ENCODE measurements at regions not wholly inside any gene's neighbourhood (a gene's known extent, or its start where the extent isn't known, plus 50 kb on each side); places are given as distances from the start of the nearest gene placed in this dataset.

GRCh38 chr13:95463531-95463930 lies 89.0 kb upstream of the CLDN10 start:
- peaks cover 21% of the 10 kb centered on the region; the same call in 1 of the 2 replicates for H3K9me3 ChIP-seq (ENCODE audit: insufficient read depth, low read length)
- no peaks in the 10 kb centered on the region for H3K4me1 ChIP-seq (ENCODE audit: insufficient read depth, insufficient read length)
- no peak overlapping the region for H3K9ac ChIP-seq (ENCODE audit: insufficient read length, low read depth)
- no peaks in the 10 kb centered on the region for H3K36me3 ChIP-seq (ENCODE audit: insufficient read depth, insufficient read length, low read length)
- H3K4me3 ChIP-seq (ENCODE audit: insufficient read length, low read depth): no peak overlapping the region
- no peaks in the 10 kb centered on the region for H3K27me3 ChIP-seq (ENCODE audit: insufficient read depth, insufficient read length)
- TF ChIP-seq SUZ12 (IDR thresholded peaks at IDR 0.05; ENCODE audit: extremely low read depth, insufficient read depth, insufficient read length) (no peak), YY1 (IDR thresholded peaks at IDR 0.05; ENCODE audit: insufficient read depth, insufficient read length) (no peak), ZNF274 (IDR thresholded peaks at IDR 0.05; ENCODE audit: low read depth, low read length) (no peak)
- no peak for DNase-seq (ENCODE audit: low read depth, low spot score)

- H3K4me3 ChIP-seq (ENCODE audit: insufficient read length, low read depth): no peak overlapping the region
- no peak for TF ChIP-seq ZNF274 (IDR thresholded peaks at IDR 0.05; ENCODE audit: low read depth, low read length)
- no peak for TF ChIP-seq YY1 (IDR thresholded peaks at IDR 0.05; ENCODE audit: insufficient read depth, insufficient read length)
- TF ChIP-seq SUZ12 (IDR thresholded peaks at IDR 0.05; ENCODE audit: extremely low read depth, insufficient read depth, insufficient read length): no peak
- H3K9me3 ChIP-seq (ENCODE audit: insufficient read depth, low read length): no peaks in the 10 kb centered on the region
Measured at GRCh38 chr13:95470574-95471366, 81.8 kb upstream of the CLDN10 start.

GRCh38 chr13:95471960-95472359 lies 80.6 kb upstream of the CLDN10 start:
- TF ChIP-seq SUZ12 (IDR thresholded peaks at IDR 0.05; ENCODE audit: extremely low read depth, insufficient read depth, insufficient read length) (no peak), ZNF274 (IDR thresholded peaks at IDR 0.05; ENCODE audit: low read depth, low read length) (no peak), YY1 (IDR thresholded peaks at IDR 0.05; ENCODE audit: insufficient read depth, insufficient read length) (no peak)

More at GRCh38 chr13:95470574-95471366, 81.8 kb upstream of the CLDN10 start:
- Histone ChIP-seq H3K36me3 (ENCODE audit: insufficient read depth, insufficient read length, low read length) (no peaks in the 10 kb centered on the region), H3K4me1 (ENCODE audit: insufficient read depth, insufficient read length) (peaks cover 7% of the 10 kb centered on the region), H3K9ac (ENCODE audit: insufficient read length, low read depth) (no peak overlapping the region), H3K27me3 (ENCODE audit: insufficient read depth, insufficient read length) (no peaks in the 10 kb centered on the region)
- no peak for DNase-seq (ENCODE audit: low read depth, low spot score)

GRCh38 chr13:95474992-95475391 lies 77.5 kb upstream of the CLDN10 start:
- no peak for TF ChIP-seq SUZ12 (IDR thresholded peaks at IDR 0.05; ENCODE audit: extremely low read depth, insufficient read depth, insufficient read length)
- DNase-seq (ENCODE audit: low read depth, low spot score): no peak
- Histone ChIP-seq H3K36me3 (ENCODE audit: insufficient read depth, insufficient read length, low read length) (no peaks in the 10 kb centered on the region), H3K9me3 (ENCODE audit: insufficient read depth, low read length) (no peaks in the 10 kb centered on the region), H3K4me3 (ENCODE audit: insufficient read length, low read depth) (no peak overlapping the region), H3K27me3 (ENCODE audit: insufficient read depth, insufficient read length) (no peaks in the 10 kb centered on the region), H3K9ac (ENCODE audit: insufficient read length, low read depth) (no peak overlapping the region), H3K4me1 (ENCODE audit: insufficient read depth, insufficient read length) (peaks cover 7% of the 10 kb centered on the region)

More at GRCh38 chr13:95471960-95472359, 80.6 kb upstream of the CLDN10 start:
- Histone ChIP-seq H3K4me3 (ENCODE audit: insufficient read length, low read depth) (no peak overlapping the region), H3K4me1 (ENCODE audit: insufficient read depth, insufficient read length) (peaks cover 7% of the 10 kb centered on the region), H3K9me3 (ENCODE audit: insufficient read depth, low read length) (no peaks in the 10 kb centered on the region), H3K27me3 (ENCODE audit: insufficient read depth, insufficient read length) (no peaks in the 10 kb centered on the region), H3K36me3 (ENCODE audit: insufficient read depth, insufficient read length, low read length) (no peaks in the 10 kb centered on the region), H3K9ac (ENCODE audit: insufficient read length, low read depth) (no peak overlapping the region)
- DNase-seq (ENCODE audit: low read depth, low spot score): no peak

- no peak for DNase-seq (ENCODE audit: low read depth, low spot score)
- H3K4me1 ChIP-seq (ENCODE audit: insufficient read depth, insufficient read length): peaks cover 3% of the 10 kb centered on the region
- no peaks in the 10 kb centered on the region for H3K27me3 ChIP-seq (ENCODE audit: insufficient read depth, insufficient read length)
- no peak overlapping the region for H3K4me3 ChIP-seq (ENCODE audit: insufficient read length, low read depth)
- H3K36me3 ChIP-seq (ENCODE audit: insufficient read depth, insufficient read length, low read length): no peaks in the 10 kb centered on the region
- no peak overlapping the region for H3K9ac ChIP-seq (ENCODE audit: insufficient read length, low read depth)
- H3K9me3 ChIP-seq (ENCODE audit: insufficient read depth, low read length): no peaks in the 10 kb centered on the region
- TF ChIP-seq SUZ12 (IDR thresholded peaks at IDR 0.05; ENCODE audit: extremely low read depth, insufficient read depth, insufficient read length) (no peak), ZNF274 (IDR thresholded peaks at IDR 0.05; ENCODE audit: low read depth, low read length) (no peak), YY1 (IDR thresholded peaks at IDR 0.05; ENCODE audit: insufficient read depth, insufficient read length) (no peak)
Measured at GRCh38 chr13:95477187-95477586, 75.3 kb upstream of the CLDN10 start.

GRCh38 chr13:95479731-95480130 lies 72.8 kb upstream of the CLDN10 start:
- H3K4me1 ChIP-seq (ENCODE audit: insufficient read depth, insufficient read length): peaks cover 3% of the 10 kb centered on the region
- H3K9ac ChIP-seq (ENCODE audit: insufficient read length, low read depth): no peak overlapping the region
- DNase-seq (ENCODE audit: low read depth, low spot score): no peak
- no peaks in the 10 kb centered on the region for H3K9me3 ChIP-seq (ENCODE audit: insufficient read depth, low read length)
- no peak for TF ChIP-seq SUZ12 (IDR thresholded peaks at IDR 0.05; ENCODE audit: extremely low read depth, insufficient read depth, insufficient read length)
- no peak for TF ChIP-seq ZNF274 (IDR thresholded peaks at IDR 0.05; ENCODE audit: low read depth, low read length)
- no peak for TF ChIP-seq YY1 (IDR thresholded peaks at IDR 0.05; ENCODE audit: insufficient read depth, insufficient read length)
- no peaks in the 10 kb centered on the region for H3K36me3 ChIP-seq (ENCODE audit: insufficient read depth, insufficient read length, low read length)
- H3K4me3 ChIP-seq (ENCODE audit: insufficient read length, low read depth): no peak overlapping the region
- H3K27me3 ChIP-seq (ENCODE audit: insufficient read depth, insufficient read length): no peaks in the 10 kb centered on the region

- TF ChIP-seq SUZ12 (IDR thresholded peaks at IDR 0.05; ENCODE audit: extremely low read depth, insufficient read depth, insufficient read length) (no peak), YY1 (IDR thresholded peaks at IDR 0.05; ENCODE audit: insufficient read depth, insufficient read length) (no peak), ZNF274 (IDR thresholded peaks at IDR 0.05; ENCODE audit: low read depth, low read length) (no peak)
- Histone ChIP-seq H3K9ac (ENCODE audit: insufficient read length, low read depth) (no peak overlapping the region), H3K36me3 (ENCODE audit: insufficient read depth, insufficient read length, low read length) (no peaks in the 10 kb centered on the region), H3K4me3 (ENCODE audit: insufficient read length, low read depth) (no peak overlapping the region), H3K27me3 (ENCODE audit: insufficient read depth, insufficient read length) (no peaks in the 10 kb centered on the region), H3K4me1 (ENCODE audit: insufficient read depth, insufficient read length) (no peaks in the 10 kb centered on the region), H3K9me3 (ENCODE audit: insufficient read depth, low read length) (no peaks in the 10 kb centered on the region)
- no peak for DNase-seq (ENCODE audit: low read depth, low spot score)
Measured at GRCh38 chr13:95480131-95480545, 72.4 kb upstream of the CLDN10 start.

Data from NT2/D1 (cell line).